CD4-positive, alpha-beta T cell treated with Interferon gamma for 1 hour (primary cell): ENCODE measurements at regions not wholly inside any gene's neighbourhood (a gene's known extent, or its start where the extent isn't known, plus 50 kb on each side); places are given as distances from the start of the nearest gene placed in this dataset.
"Not testable (repeated sequence)": the region's sequence is repeated elsewhere in the genome, so short reads cannot be mapped to it uniquely, and the experiment has no call there.

Experiments
- DNase-seq: peaks from one replicate; pipeline ENCODE4 v3.0.0-alpha.2; 2020

- no peak for DNase-seq
These were observed 451.0 kb upstream of the DDI1 start for GRCh38 chr11:103585401-103585800.

GRCh38 chr11:103585911-103586310 lies 450.5 kb upstream of the DDI1 start:
- no peak for DNase-seq

GRCh38 chr11:103586756-103587155 lies 449.7 kb upstream of the DDI1 start:
- DNase-seq = no peak

GRCh38 chr11:103587901-103588788 lies 448.3 kb upstream of the DDI1 start:
- no peak for DNase-seq

- DNase-seq = no peak
These were observed 444.9 kb upstream of the DDI1 start for GRCh38 chr11:103591554-103591953.

GRCh38 chr11:103594283-103594682 lies 442.2 kb upstream of the DDI1 start:
- DNase-seq = no peak

- DNase-seq = no peak
These were observed 440.1 kb upstream of the DDI1 start for GRCh38 chr11:103596315-103596714.

- no peak for DNase-seq
These were observed 435.1 kb upstream of the DDI1 start for GRCh38 chr11:103601225-103601846.

GRCh38 chr11:103602840-103603239 lies 433.6 kb upstream of the DDI1 start:
- DNase-seq = no peak

GRCh38 chr11:103604310-103604709 lies 432.1 kb upstream of the DDI1 start:
- DNase-seq = no peak

- no peak for DNase-seq
These were observed 427.9 kb upstream of the DDI1 start for GRCh38 chr11:103608566-103608965.

- DNase-seq = no peak
These were observed 427.0 kb upstream of the DDI1 start for GRCh38 chr11:103609117-103610066.

GRCh38 chr11:103610435-103610834 lies 426.0 kb upstream of the DDI1 start:
- no peak for DNase-seq

GRCh38 chr11:103611526-103612260 lies 424.7 kb upstream of the DDI1 start:
- DNase-seq = not testable (repeated sequence)

- not testable (repeated sequence) for DNase-seq
These were observed 424.0 kb upstream of the DDI1 start for GRCh38 chr11:103612451-103612850.

GRCh38 chr11:103616586-103616985 lies 419.9 kb upstream of the DDI1 start:
- not testable (repeated sequence) for DNase-seq

GRCh38 chr11:103618528-103618927 lies 417.9 kb upstream of the DDI1 start:
- no peak for DNase-seq

- DNase-seq = no peak
These were observed 417.0 kb upstream of the DDI1 start for GRCh38 chr11:103619480-103619879.

GRCh38 chr11:103619938-103620337 lies 416.5 kb upstream of the DDI1 start:
- DNase-seq = no peak

GRCh38 chr11:103622296-103622695 lies 414.1 kb upstream of the DDI1 start:
- DNase-seq = no peak

- no peak for DNase-seq
These were observed 412.5 kb upstream of the DDI1 start for GRCh38 chr11:103623933-103624332.
